ENCODE measurements at regions not wholly inside any gene's neighbourhood (a gene's known extent, or its start where the extent isn't known, plus 50 kb on each side); places are given as distances from the start of the nearest gene placed in this dataset.

DNA sequence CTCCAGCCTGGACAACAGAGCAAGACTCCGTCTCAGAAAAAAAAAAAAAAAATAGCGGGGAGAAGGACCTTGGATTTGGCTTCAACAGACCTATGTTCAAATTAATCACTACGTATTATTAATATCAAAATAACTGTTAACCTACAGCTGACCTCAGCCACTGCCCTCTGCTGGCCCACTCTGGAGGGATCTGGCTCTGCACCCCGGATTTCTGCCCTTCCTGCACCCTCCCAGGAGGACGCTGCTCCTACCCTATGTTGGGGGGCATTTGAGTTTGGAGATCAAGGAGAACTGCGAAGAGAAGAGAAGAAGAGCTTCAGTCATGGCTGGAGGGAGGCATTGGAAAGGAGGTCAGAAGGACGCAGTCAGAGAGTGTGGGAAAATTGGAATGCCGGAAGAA is 96.7 kb downstream of the PSMG1 start:
- H3K9me3 Mint-ChIP-seq (ENCODE audit: low read depth), result peaks cover 3% of the 10 kb centered on the region
- H3K27me3 Mint-ChIP-seq, result peaks cover 11% of the 10 kb centered on the region
- DNase-seq (ENCODE audit: low spot score, unreplicated experiment), result no peak
- TF ChIP-seq, protein P1, sequence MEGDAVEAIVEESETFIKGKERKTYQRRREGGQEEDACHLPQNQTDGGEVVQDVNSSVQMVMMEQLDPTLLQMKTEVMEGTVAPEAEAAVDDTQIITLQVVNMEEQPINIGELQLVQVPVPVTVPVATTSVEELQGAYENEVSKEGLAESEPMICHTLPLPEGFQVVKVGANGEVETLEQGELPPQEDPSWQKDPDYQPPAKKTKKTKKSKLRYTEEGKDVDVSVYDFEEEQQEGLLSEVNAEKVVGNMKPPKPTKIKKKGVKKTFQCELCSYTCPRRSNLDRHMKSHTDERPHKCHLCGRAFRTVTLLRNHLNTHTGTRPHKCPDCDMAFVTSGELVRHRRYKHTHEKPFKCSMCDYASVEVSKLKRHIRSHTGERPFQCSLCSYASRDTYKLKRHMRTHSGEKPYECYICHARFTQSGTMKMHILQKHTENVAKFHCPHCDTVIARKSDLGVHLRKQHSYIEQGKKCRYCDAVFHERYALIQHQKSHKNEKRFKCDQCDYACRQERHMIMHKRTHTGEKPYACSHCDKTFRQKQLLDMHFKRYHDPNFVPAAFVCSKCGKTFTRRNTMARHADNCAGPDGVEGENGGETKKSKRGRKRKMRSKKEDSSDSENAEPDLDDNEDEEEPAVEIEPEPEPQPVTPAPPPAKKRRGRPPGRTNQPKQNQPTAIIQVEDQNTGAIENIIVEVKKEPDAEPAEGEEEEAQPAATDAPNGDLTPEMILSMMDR (IDR thresholded peaks at IDR 0.05; ENCODE audit: unreplicated experiment), result no peak
- H3K4me1 Mint-ChIP-seq (ENCODE audit: low read depth), result peaks cover 9% of the 10 kb centered on the region
- H3K4me3 Mint-ChIP-seq (ENCODE audit: low read depth), result no peak overlapping the region
- H3K27ac Mint-ChIP-seq, result no peak overlapping the region
- no peaks in the 10 kb centered on the region for H3K36me3 Mint-ChIP-seq (ENCODE audit: insufficient read depth)

DNA sequence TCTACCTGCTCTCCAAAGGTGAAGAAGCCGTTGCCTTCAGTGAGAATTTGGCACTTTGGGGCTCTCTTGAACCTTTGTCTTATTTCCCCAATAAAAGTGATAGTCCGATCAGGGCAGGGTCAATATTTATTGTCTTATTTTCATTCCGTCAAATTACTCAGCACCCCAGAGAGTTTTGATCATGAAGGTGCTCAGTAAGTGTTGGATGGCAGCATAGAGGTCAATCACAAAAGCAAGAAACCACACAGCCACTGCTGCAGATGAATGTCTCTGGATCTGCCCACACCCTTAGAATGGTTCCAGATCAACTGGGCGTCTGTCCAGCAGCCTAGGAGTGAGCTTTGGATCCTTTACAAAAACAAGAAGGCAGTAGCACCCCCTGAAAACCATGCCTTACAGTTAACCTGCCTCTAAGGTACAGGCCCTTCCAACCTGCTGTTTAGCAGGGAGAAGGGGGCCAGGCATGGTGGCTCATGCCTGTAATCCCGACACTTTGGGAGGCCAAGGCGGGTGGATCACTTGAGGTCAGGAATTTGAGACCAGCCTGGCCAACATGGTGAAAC is 97.3 kb downstream of the PSMG1 start:
- TF ChIP-seq, protein P1 (IDR thresholded peaks at IDR 0.05; ENCODE audit: unreplicated experiment), result no peak
- Mint-ChIP-seq H3K27me3 (peaks cover 11% of the 10 kb centered on the region), H3K36me3 (ENCODE audit: insufficient read depth) (no peaks in the 10 kb centered on the region), H3K27ac (no peak overlapping the region), H3K4me3 (ENCODE audit: low read depth) (no peak overlapping the region), H3K9me3 (ENCODE audit: low read depth) (peaks cover 3% of the 10 kb centered on the region), H3K4me1 (ENCODE audit: low read depth) (peaks cover 9% of the 10 kb centered on the region)
- no peak for DNase-seq (ENCODE audit: low spot score, unreplicated experiment)

DNA sequence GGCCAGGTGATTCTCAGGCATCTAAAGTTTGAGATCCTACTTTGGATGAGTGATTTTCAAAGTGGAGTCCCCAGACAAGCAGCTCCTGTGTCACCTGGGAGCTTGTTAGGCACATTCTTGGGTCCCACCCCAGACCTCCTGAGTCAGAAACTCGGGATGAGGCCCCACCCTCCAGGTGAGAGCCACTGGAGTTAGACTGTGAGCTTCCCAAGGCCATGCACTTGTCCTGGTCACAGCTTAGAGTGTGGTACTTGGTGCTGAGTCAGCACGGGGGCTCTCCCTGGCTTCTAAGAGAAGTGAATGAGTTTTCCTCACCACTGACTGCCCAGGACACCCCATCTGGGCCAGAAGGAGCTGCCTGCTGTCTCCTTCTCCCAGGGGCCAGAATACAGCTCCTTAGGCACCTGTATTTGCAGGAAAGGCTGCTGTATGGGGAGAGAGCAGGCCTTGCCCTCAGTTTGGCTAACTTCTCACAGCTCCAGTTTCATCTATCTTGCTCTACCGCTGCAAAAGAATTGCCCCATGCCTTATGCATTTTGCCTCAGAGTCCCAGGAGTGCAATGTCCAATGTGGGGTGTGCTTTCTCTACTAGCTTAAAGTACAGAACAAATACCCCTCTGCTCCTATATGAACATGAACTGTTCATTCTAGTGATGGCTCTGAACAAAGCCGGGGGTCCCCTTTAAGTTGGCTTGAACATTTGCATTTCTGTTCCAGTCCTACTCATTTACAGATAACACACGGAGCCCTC is 98.1 kb downstream of the PSMG1 start:
- TF ChIP-seq, protein P1 (IDR thresholded peaks at IDR 0.05; ENCODE audit: unreplicated experiment), result no peak
- Mint-ChIP-seq H3K27ac (no peak overlapping the region), H3K9me3 (ENCODE audit: low read depth) (peaks cover 3% of the 10 kb centered on the region)

DNA sequence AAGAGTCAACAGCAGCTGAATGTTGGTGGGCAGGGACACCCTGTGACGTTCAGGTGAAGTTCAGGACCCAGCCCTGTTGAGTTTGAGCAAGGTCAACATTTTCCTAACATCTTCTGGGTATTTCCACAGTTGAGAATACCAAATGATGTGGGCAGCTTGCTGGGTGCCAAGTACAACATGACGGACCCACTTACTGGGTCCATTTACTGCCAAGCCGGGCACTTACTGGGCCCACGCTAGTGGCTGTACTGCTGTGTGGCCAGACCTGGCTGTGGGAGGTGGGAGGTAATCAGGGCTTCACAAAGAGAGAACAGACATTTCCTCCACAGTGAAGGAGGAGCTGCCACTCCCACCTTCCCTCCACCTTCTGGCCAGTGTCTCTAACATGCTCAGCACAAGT is 99.2 kb downstream of the PSMG1 start:
- Mint-ChIP-seq H3K9me3 (ENCODE audit: low read depth) (peaks cover 3% of the 10 kb centered on the region), H3K4me3 (ENCODE audit: low read depth) (no peak overlapping the region), H3K27me3 (peaks cover 11% of the 10 kb centered on the region), H3K27ac (no peak overlapping the region), H3K36me3 (ENCODE audit: insufficient read depth) (no peaks in the 10 kb centered on the region), H3K4me1 (ENCODE audit: low read depth) (peaks cover 12% of the 10 kb centered on the region)
- no peak for DNase-seq (ENCODE audit: low spot score, unreplicated experiment)
- TF ChIP-seq, protein P1 (IDR thresholded peaks at IDR 0.05; ENCODE audit: unreplicated experiment), result no peak

More for the DNA sequence above, 98.1 kb downstream of the PSMG1 start:
- peaks cover 11% of the 10 kb centered on the region for H3K27me3 Mint-ChIP-seq
- DNase-seq (ENCODE audit: low spot score, unreplicated experiment), result no peak
- no peaks in the 10 kb centered on the region for H3K36me3 Mint-ChIP-seq (ENCODE audit: insufficient read depth)
- no peak overlapping the region for H3K4me3 Mint-ChIP-seq (ENCODE audit: low read depth)
- peaks cover 12% of the 10 kb centered on the region for H3K4me1 Mint-ChIP-seq (ENCODE audit: low read depth)

DNA sequence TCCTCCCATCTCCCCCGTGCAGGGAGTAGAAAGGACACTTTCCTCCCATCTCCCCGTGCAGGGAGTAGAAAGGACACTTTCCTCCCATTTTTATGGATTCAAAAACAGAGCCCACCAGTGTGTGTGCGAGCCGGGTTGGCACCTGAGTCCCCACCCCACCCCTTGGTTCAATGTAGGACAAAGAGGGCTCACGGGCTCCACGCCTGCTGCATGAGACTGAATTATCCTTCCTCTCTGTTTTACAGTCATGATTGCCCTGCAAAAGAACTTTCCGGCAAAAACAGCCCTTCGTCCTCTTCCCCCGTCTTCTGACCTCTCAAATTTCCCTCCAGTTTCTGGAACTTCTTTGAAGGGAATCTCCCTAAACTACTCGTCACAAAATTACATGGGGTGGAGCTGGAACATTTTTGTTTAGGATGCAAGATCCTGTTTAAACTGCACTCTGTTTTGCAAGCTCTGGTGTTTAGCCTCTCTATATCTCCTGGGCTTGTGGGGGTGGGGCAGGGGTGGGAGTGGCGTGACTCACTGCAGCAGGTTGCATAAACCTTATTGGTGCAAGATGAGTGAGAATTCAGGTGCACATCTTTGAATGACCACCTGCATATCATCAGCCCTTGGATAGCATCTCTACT is 99.8 kb downstream of the PSMG1 start:
- Mint-ChIP-seq H3K4me3 (ENCODE audit: low read depth) (no peak overlapping the region), H3K9me3 (ENCODE audit: low read depth) (no peaks in the 10 kb centered on the region), H3K36me3 (ENCODE audit: insufficient read depth) (no peaks in the 10 kb centered on the region)

More for the DNA sequence above, 99.8 kb downstream of the PSMG1 start:
- peaks cover 12% of the 10 kb centered on the region for H3K4me1 Mint-ChIP-seq (ENCODE audit: low read depth)
- H3K27me3 Mint-ChIP-seq, result peaks cover 11% of the 10 kb centered on the region
- H3K27ac Mint-ChIP-seq, result peak overlapping the region; percentile 19
- DNase-seq (ENCODE audit: low spot score, unreplicated experiment), result no peak
- TF ChIP-seq, protein P1 (IDR thresholded peaks at IDR 0.05; ENCODE audit: unreplicated experiment), result no peak

All from progenitor cell of endocrine pancreas (in vitro differentiated cells).